DMS153 treated with DMSO at 0.1 percent for 48 hours (cell line): ENCODE measurements at regions not wholly inside any gene's neighbourhood (a gene's known extent, or its start where the extent isn't known, plus 50 kb on each side); places are given as distances from the start of the nearest gene placed in this dataset.
A peak's percentile ranks its signal among the peaks of the same experiment; 100 is the strongest.

Experiments
- DNase-seq: peaks from one replicate; lab custom pipeline; 2025; ENCODE audit not compliant: unreplicated experiment; lab: John Stamatoyannopoulos, UW

DNA sequence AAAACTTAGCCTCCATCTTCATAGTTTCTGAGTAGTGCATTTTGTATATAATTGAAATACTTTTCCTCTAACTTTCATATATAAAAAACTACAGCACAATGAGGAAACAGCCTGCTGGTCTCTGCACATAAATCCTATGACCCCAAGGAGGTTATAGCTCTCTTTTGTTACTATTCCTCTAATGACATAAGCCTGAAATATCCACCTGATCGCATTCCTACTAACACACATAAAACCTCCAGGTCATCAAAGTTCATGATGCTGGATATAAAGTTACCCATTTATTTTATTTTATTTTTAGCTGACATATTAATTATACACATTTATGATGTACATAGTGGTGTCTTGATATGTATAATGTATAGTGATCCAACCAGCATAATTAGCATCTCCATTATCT lies 1042.0 kb upstream of the B3GALT2 start:
- DNase-seq = no peak

DNA sequence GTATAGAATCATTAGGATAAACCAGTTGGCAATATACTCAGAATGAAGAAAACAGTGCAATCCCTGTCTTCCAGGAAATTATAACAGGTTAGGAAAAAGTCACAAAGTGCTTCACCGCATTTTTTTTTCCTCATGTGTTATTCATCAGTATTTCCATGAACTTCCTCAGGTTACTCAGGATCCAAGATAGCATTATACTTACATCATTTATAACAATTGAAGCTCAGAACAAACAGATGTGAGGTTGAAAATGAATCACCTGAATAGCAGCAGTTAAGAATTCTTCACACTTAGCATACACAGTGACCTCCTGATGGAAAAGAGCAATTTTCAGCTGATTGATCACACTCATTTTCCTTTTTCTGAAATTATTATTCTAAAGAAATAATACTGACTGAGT lies 1040.7 kb upstream of the B3GALT2 start:
- no peak for DNase-seq

- no peak for DNase-seq
These were observed 1039.4 kb upstream of the B3GALT2 start for GRCh38 chr1:194225821-194226220.

DNA sequence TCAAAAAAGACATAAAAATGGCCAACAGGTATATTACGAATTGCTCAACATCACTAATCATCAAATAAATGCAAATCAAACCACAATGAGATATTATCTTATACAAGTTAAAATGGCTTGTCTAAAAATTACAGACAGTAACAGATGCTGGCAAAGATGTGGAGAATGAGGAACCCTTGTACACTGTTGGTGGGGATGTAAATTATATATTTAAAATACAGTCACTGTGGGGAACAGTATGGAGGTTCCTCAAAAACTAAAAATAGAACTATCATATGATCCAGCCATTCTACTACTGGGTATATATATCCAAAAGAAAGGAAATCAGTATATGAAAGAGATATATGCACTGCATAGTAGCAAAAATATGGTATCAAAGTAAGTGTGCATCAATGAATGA lies 1037.2 kb upstream of the B3GALT2 start:
- DNase-seq = no peak

- DNase-seq = no peak
These were observed 1029.0 kb upstream of the B3GALT2 start for GRCh38 chr1:194215448-194215847.

DNA sequence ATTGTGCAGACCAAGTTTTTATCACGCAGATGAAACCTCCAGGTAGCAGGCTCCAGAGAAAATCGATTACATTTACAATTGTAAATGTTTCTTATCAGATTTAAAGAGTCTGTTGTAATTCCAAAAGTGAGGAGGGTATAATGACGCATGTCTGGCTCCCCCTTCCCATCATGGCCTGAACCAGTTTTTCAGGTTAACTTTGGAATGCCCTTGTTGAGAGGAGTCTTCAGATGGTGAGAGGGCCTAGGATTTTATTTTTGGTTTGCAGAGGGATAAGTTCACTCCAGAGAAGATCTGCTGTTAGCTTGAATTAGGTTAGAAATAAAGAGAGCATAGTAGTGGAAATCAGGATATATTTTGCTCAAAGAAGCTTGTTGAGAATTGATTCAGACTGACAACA lies 1028.3 kb upstream of the B3GALT2 start:
- no peak for DNase-seq

GRCh38 chr1:194209920-194210319 lies 1023.5 kb upstream of the B3GALT2 start:
- no peak for DNase-seq

- no peak for DNase-seq
These were observed 1022.3 kb upstream of the B3GALT2 start for GRCh38 chr1:194208674-194209073.

GRCh38 chr1:194196562-194196961 lies 1010.1 kb upstream of the B3GALT2 start:
- no peak for DNase-seq

GRCh38 chr1:194194724-194195123 lies 1008.3 kb upstream of the B3GALT2 start:
- DNase-seq = no peak

GRCh38 chr1:194184974-194185373 lies 998.6 kb upstream of the B3GALT2 start:
- no peak for DNase-seq

- no peak for DNase-seq
These were observed 998.0 kb upstream of the B3GALT2 start for GRCh38 chr1:194184425-194184824.

- no peak for DNase-seq
These were observed 995.4 kb upstream of the B3GALT2 start for GRCh38 chr1:194181845-194182244.

DNA sequence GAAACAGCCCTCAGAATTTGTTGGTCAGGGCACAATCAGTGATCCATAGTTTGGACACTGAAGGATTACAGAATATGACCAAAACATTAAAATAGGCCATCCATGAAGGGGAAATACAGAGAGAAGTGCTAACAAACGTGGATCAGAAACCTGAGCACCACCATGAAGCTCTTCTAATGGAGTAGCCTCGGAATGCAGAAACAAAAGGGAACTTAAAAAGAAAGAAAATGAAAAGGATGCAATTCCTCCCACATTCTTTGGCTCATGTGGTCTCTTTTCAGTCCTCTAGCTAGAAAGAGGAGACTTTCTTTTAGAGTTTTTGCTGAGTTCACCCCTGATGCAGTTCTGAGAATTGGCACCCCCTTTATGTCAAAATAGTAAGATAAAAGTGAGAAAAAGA lies 989.8 kb upstream of the B3GALT2 start:
- DNase-seq = no peak

DNA sequence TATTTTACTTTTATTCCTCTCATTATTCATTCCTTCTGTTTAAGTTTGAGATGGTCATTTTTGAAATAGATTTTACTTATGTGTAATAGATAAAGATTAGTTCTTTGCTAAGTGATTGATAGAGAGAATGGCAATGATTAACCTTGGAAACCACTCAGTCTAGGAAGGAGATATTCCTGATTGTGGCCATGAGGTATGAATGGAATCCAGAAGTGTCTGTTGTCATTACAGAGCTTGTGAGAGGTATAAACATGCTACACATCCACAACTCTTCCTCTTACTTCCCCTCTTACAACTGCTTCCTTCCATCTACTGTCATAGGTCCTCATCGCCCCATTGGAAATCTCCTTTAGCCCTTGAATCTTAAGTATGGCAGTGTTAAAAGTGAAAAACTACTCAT lies 988.8 kb upstream of the B3GALT2 start:
- no peak for DNase-seq

DNA sequence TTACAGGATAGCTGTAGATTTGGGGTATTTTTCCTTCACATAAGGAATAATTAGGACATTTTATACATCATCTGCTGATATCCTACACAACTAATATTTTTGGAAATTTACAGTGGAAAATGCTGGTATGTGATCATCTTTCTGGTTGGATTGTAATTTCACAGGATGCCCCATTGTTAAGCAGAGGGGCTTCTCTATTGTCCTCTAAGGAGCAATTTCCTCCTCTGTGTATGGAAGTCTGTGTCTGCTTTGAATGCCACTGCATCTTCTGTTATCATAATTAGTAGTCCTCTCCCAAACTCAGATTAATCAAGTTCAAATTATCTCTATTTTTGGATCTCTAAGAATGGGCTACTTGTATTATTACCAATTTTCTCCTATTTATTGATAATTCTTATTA lies 988.1 kb upstream of the B3GALT2 start:
- DNase-seq = no peak

DNA sequence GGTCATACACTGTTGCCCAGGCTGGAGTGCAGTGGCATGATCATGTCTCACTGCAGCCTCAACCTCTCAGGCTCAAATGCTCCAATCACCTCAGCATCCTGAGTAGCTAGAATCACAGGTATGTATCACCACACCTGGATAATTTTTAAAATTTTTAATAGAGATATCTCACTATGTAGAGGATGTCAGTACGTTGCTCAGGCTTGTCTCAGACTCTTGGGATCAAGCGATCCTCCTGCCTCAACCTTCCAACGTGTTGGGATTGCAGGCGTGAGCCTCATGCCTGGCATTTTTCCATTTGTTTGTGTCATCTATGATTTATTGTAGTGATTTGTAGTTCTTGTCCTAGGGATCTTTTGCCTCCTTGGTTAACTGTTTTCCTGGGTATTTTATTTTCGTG lies 985.2 kb upstream of the B3GALT2 start:
- DNase-seq = no peak

- DNase-seq = no peak
These were observed 981.7 kb upstream of the B3GALT2 start for GRCh38 chr1:194167956-194168640.

DNA sequence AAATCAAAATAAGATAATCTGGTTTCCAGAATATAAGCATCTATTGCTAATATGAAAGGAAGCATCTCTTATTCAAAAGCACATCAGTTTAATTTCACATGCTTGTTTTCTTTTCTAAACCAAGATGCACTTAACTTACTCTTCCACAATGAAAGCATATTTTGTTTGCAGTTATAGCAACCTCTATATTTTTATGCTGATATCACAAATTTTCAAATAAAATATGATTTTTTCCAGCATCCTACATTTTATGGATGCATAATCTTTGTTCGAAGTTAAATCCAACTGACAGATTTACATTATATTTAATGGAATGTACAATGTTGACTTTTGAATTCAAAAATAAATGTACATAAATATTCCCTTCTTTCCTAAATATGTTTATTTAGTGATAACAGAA lies 978.3 kb upstream of the B3GALT2 start:
- no peak for DNase-seq

GRCh38 chr1:194161591-194161990 lies 975.2 kb upstream of the B3GALT2 start:
- no peak for DNase-seq

GRCh38 chr1:194159941-194160340 lies 973.5 kb upstream of the B3GALT2 start:
- no peak for DNase-seq

DNA sequence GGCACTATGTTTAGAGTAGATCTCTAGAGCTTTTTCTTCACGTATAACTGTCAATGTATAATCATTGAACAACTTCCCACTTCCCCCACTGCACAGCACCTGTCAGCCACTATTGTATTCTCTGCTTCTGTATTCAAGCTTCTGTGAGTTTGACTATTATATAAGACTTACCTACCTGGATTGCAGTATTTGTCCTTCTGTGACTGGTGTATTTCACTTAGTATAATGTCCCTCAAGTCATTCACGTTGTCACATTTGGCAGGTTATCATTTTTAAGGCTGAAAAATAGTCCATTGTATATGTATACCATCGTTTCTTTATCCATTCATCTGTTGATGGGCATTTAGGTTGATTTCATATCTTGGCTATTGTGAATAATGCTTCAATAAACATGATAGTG lies 969.5 kb upstream of the B3GALT2 start:
- peak; percentile 10 for DNase-seq

DNA sequence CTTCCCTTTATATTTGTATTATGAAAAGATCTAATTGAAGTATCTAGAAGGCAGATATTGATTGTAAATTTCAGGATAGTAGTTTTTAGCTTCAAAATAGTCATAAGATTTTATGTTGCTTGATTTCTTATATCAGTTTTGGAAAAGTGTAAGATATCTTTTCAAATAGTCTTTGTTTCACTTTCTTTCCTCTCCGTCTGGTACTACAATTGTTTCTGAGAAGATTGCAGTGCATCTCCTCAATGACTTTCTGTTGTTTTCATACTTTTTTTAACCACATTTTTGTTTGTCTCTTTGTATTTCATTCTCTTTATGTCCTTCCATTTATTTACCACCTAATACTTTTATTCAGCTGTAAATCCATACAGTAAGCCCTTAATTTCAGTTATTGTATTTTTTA lies 964.6 kb upstream of the B3GALT2 start:
- DNase-seq = no peak

DNA sequence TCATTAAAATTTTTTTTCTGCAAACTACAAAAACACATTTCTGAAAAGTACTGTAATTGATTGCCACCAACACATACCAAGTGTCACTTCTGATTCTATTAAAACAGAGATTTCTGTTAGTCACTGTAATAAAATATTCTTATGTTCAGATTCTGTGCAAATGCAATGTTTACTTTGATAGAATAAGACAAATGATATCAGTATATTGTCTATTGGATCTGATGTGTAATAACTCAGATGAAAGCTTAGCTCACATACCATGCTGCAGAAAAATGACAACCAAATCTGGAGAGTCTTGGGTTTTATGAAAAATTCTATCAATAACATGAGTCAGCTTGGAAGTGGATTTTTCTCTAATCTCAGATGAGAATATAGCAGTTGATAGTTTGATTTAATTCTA lies 963.8 kb upstream of the B3GALT2 start:
- DNase-seq = no peak
